ENCODE measurements at regions not wholly inside any gene's neighbourhood (a gene's known extent, or its start where the extent isn't known, plus 50 kb on each side); places are given as distances from the start of the nearest gene placed in this dataset.

GRCh38 chr18:78069784-78070664, 820.4 kb downstream of the GALR1 start:
- Mint-ChIP-seq H3K36me3 (ENCODE audit: low read depth) (no peaks in the 10 kb centered on the region), H3K27me3 (ENCODE audit: low read depth) (no peaks in the 10 kb centered on the region), H3K4me3 (ENCODE audit: low read depth) (no peak overlapping the region), H3K27ac (no peak overlapping the region), H3K9me3 (no peaks in the 10 kb centered on the region), H3K4me1 (ENCODE audit: low read depth) (no peaks in the 10 kb centered on the region)
- intact Hi-C loops (cut with micrococcal nuclease): no loop called here
- no peak for DNase-seq (ENCODE audit: low spot score)

GRCh38 chr18:78071166-78071710, 821.6 kb downstream of the GALR1 start:
- no peak for DNase-seq (ENCODE audit: low spot score)
- Mint-ChIP-seq H3K36me3 (ENCODE audit: low read depth) (no peaks in the 10 kb centered on the region), H3K4me3 (ENCODE audit: low read depth) (no peak overlapping the region), H3K9me3 (no peaks in the 10 kb centered on the region), H3K27ac (no peak overlapping the region), H3K4me1 (ENCODE audit: low read depth) (no peaks in the 10 kb centered on the region), H3K27me3 (ENCODE audit: low read depth) (no peaks in the 10 kb centered on the region)
- intact Hi-C loops (cut with micrococcal nuclease): no loop called here

- Mint-ChIP-seq H3K9me3 (no peaks in the 10 kb centered on the region), H3K36me3 (ENCODE audit: low read depth) (no peaks in the 10 kb centered on the region), H3K4me3 (ENCODE audit: low read depth) (no peak overlapping the region), H3K27ac (no peak overlapping the region), H3K27me3 (ENCODE audit: low read depth) (no peaks in the 10 kb centered on the region), H3K4me1 (ENCODE audit: low read depth) (no peaks in the 10 kb centered on the region)
- intact Hi-C loops (cut with micrococcal nuclease): no loop called here
- no peak for DNase-seq (ENCODE audit: low spot score)
Observed at GRCh38 chr18:78071776-78072175, 822.1 kb downstream of the GALR1 start.

- H3K27me3 Mint-ChIP-seq (ENCODE audit: low read depth): no peaks in the 10 kb centered on the region
- intact Hi-C loops (cut with micrococcal nuclease): no loop called here
- H3K27ac Mint-ChIP-seq: no peak overlapping the region
- no peaks in the 10 kb centered on the region for H3K9me3 Mint-ChIP-seq
- H3K36me3 Mint-ChIP-seq (ENCODE audit: low read depth): no peaks in the 10 kb centered on the region
- no peaks in the 10 kb centered on the region for H3K4me1 Mint-ChIP-seq (ENCODE audit: low read depth)
- DNase-seq (ENCODE audit: low spot score): no peak
- no peak overlapping the region for H3K4me3 Mint-ChIP-seq (ENCODE audit: low read depth)
Observed at GRCh38 chr18:78072375-78072774, 822.7 kb downstream of the GALR1 start.

- no peak overlapping the region for H3K27ac Mint-ChIP-seq
- DNase-seq (ENCODE audit: low spot score): no peak
- H3K4me1 Mint-ChIP-seq (ENCODE audit: low read depth): no peaks in the 10 kb centered on the region
- no peaks in the 10 kb centered on the region for H3K36me3 Mint-ChIP-seq (ENCODE audit: low read depth)
- H3K4me3 Mint-ChIP-seq (ENCODE audit: low read depth): no peak overlapping the region
- H3K27me3 Mint-ChIP-seq (ENCODE audit: low read depth): no peaks in the 10 kb centered on the region
- no peaks in the 10 kb centered on the region for H3K9me3 Mint-ChIP-seq
- intact Hi-C loops (cut with micrococcal nuclease): no loop called here
Observed at GRCh38 chr18:78073275-78073674, 823.6 kb downstream of the GALR1 start.

- intact Hi-C loops (cut with micrococcal nuclease): no loop called here
- no peaks in the 10 kb centered on the region for H3K36me3 Mint-ChIP-seq (ENCODE audit: low read depth)
- no peaks in the 10 kb centered on the region for H3K9me3 Mint-ChIP-seq
- no peaks in the 10 kb centered on the region for H3K27me3 Mint-ChIP-seq (ENCODE audit: low read depth)
- H3K27ac Mint-ChIP-seq: no peak overlapping the region
- no peaks in the 10 kb centered on the region for H3K4me1 Mint-ChIP-seq (ENCODE audit: low read depth)
- no peak overlapping the region for H3K4me3 Mint-ChIP-seq (ENCODE audit: low read depth)
- DNase-seq (ENCODE audit: low spot score): no peak
Observed at GRCh38 chr18:78074400-78075020, 824.9 kb downstream of the GALR1 start.

- H3K27me3 Mint-ChIP-seq (ENCODE audit: low read depth): no peaks in the 10 kb centered on the region
Observed at GRCh38 chr18:78080081-78080480, 830.4 kb downstream of the GALR1 start.

GRCh38 chr18:78080761-78081160, 831.1 kb downstream of the GALR1 start:
- Mint-ChIP-seq H3K27ac (no peak overlapping the region), H3K27me3 (ENCODE audit: low read depth) (no peaks in the 10 kb centered on the region), H3K4me3 (ENCODE audit: low read depth) (no peak overlapping the region), H3K4me1 (ENCODE audit: low read depth) (no peaks in the 10 kb centered on the region), H3K9me3 (no peaks in the 10 kb centered on the region), H3K36me3 (ENCODE audit: low read depth) (no peaks in the 10 kb centered on the region)
- intact Hi-C loops (cut with micrococcal nuclease): no loop called here
- DNase-seq (ENCODE audit: low spot score): no peak

More at GRCh38 chr18:78080081-78080480, 830.4 kb downstream of the GALR1 start:
- no peaks in the 10 kb centered on the region for H3K36me3 Mint-ChIP-seq (ENCODE audit: low read depth)
- DNase-seq (ENCODE audit: low spot score): no peak
- no peak overlapping the region for H3K4me3 Mint-ChIP-seq (ENCODE audit: low read depth)
- no peak overlapping the region for H3K27ac Mint-ChIP-seq
- H3K9me3 Mint-ChIP-seq: no peaks in the 10 kb centered on the region
- intact Hi-C loops (cut with micrococcal nuclease): no loop called here
- H3K4me1 Mint-ChIP-seq (ENCODE audit: low read depth): no peaks in the 10 kb centered on the region

GRCh38 chr18:78082816-78083215, 833.2 kb downstream of the GALR1 start:
- Mint-ChIP-seq H3K9me3 (no peaks in the 10 kb centered on the region), H3K27me3 (ENCODE audit: low read depth) (no peaks in the 10 kb centered on the region), H3K27ac (no peak overlapping the region), H3K4me3 (ENCODE audit: low read depth) (no peak overlapping the region), H3K4me1 (ENCODE audit: low read depth) (no peaks in the 10 kb centered on the region), H3K36me3 (ENCODE audit: low read depth) (no peaks in the 10 kb centered on the region)
- DNase-seq (ENCODE audit: low spot score): no peak
- intact Hi-C loops (cut with micrococcal nuclease): no loop called here

- Mint-ChIP-seq H3K9me3 (no peaks in the 10 kb centered on the region), H3K27ac (no peak overlapping the region), H3K4me1 (ENCODE audit: low read depth) (no peaks in the 10 kb centered on the region), H3K4me3 (ENCODE audit: low read depth) (no peak overlapping the region), H3K36me3 (ENCODE audit: low read depth) (no peaks in the 10 kb centered on the region), H3K27me3 (ENCODE audit: low read depth) (no peaks in the 10 kb centered on the region)
- DNase-seq (ENCODE audit: low spot score): no peak
- intact Hi-C loops (cut with micrococcal nuclease): no loop called here
Observed at GRCh38 chr18:78085241-78086185, 835.9 kb downstream of the GALR1 start.

GRCh38 chr18:78086931-78087330, 837.3 kb downstream of the GALR1 start:
- Mint-ChIP-seq H3K4me1 (ENCODE audit: low read depth) (no peaks in the 10 kb centered on the region), H3K36me3 (ENCODE audit: low read depth) (no peaks in the 10 kb centered on the region), H3K27ac (no peak overlapping the region), H3K27me3 (ENCODE audit: low read depth) (no peaks in the 10 kb centered on the region), H3K4me3 (ENCODE audit: low read depth) (no peak overlapping the region), H3K9me3 (no peaks in the 10 kb centered on the region)
- intact Hi-C loops (cut with micrococcal nuclease): no loop called here
- DNase-seq (ENCODE audit: low spot score): no peak

GRCh38 chr18:78087338-78087737, 837.7 kb downstream of the GALR1 start:
- Mint-ChIP-seq H3K27me3 (ENCODE audit: low read depth) (no peaks in the 10 kb centered on the region), H3K27ac (no peak overlapping the region), H3K9me3 (no peaks in the 10 kb centered on the region), H3K4me1 (ENCODE audit: low read depth) (no peaks in the 10 kb centered on the region), H3K4me3 (ENCODE audit: low read depth) (no peak overlapping the region), H3K36me3 (ENCODE audit: low read depth) (no peaks in the 10 kb centered on the region)
- no peak for DNase-seq (ENCODE audit: low spot score)
- intact Hi-C loops (cut with micrococcal nuclease): no loop called here

Measured in activated T-helper 2 cell treated with anti-CD3 and anti-CD28 coated beads, Interferon-gamma antibody, Interleukin-2, Interleukin-4, amounts not matched to agents 10 μg/mL and 5 μg/mL and 100 μg/mL, durations not matched to agents 14 hours and 24 hours and 36 hours (primary cell).